HepG2 (cell line): ENCODE measurements at regions not wholly inside any gene's neighbourhood (a gene's known extent, or its start where the extent isn't known, plus 50 kb on each side); places are given as distances from the start of the nearest gene placed in this dataset.

Experiments
- CBX1 ChIP-seq: IDR thresholded peaks from one replicate; pipeline ENCODE4 v1.6.1; 2016; ENCODE audit warnings: antibody characterized with exemption, low read depth
- EEA1 ChIP-seq: sonication (generic); formaldehyde crosslinking; IDR thresholded peaks from 2 replicates; pipeline ENCODE4 v1.5.1; 2020; ENCODE audit warnings: mild to moderate bottlenecking, missing genetic modification reagents, borderline replicate concordance
- FOXA1 ChIP-seq, 2 experiments: fragments of 450-650 bp in 1 of 2; sonication (generic) in 1 of 2; formaldehyde crosslinking in 1 of 2; IDR thresholded peaks; 2 replicates each; pipeline versions ENCODE4 v1.4.0 to v1.6.1; 2016 to 2020; ENCODE audit warnings: missing genetic modification reagents in 1 of 2
- GABPA ChIP-seq, 2 experiments: IDR thresholded peaks; 2 replicates each; pipeline ENCODE4 v1.6.1; 2011 to 2016; ENCODE audit warnings: low read depth in 2 of 2, low read length in 1 of 2, missing biosample characterization in 1 of 2, missing genetic modification characterization in 1 of 2
- IKZF5 ChIP-seq: IDR thresholded peaks from 2 replicates; pipeline ENCODE4 v1.6.1; 2018; ENCODE audit warnings: missing genetic modification reagents, mild to moderate bottlenecking, missing compliant biosample characterization
- PRPF4 ChIP-seq: fragments of 200-400 bp; formaldehyde crosslinking; IDR thresholded peaks from 2 replicates; pipeline ENCODE4 v1.6.1; 2016; ENCODE audit warnings: low read length, low read depth; ENCODE audit not compliant: poor library complexity, severe bottlenecking
- RFXAP ChIP-seq: sonication (generic); formaldehyde crosslinking; IDR thresholded peaks from 2 replicates; pipeline ENCODE4 v1.4.0; 2020; ENCODE audit warnings: missing genetic modification reagents, borderline replicate concordance
- SSRP1 ChIP-seq: IDR thresholded peaks from 2 replicates; pipeline ENCODE4 v1.6.1; 2016; ENCODE audit warnings: control low read depth
- TERF1 ChIP-seq: sonication (generic); formaldehyde crosslinking; IDR thresholded peaks from 2 replicates; pipeline ENCODE4 v1.8.0; 2022; ENCODE audit warnings: mild to moderate bottlenecking, missing genetic modification reagents, moderate library complexity
- THAP8 ChIP-seq: sonication (generic); formaldehyde crosslinking; IDR thresholded peaks from 2 replicates; pipeline ENCODE4 v1.5.1; 2020; ENCODE audit warnings: missing genetic modification reagents, mild to moderate bottlenecking, borderline replicate concordance
- ZNF598 ChIP-seq: sonication (generic); formaldehyde crosslinking; IDR thresholded peaks from 2 replicates; pipeline ENCODE4 v1.5.1; 2020; ENCODE audit warnings: mild to moderate bottlenecking, missing genetic modification reagents, borderline replicate concordance
- ZNF609 ChIP-seq: sonication (generic); formaldehyde crosslinking; IDR thresholded peaks from 2 replicates; pipeline ENCODE4 v1.4.0; 2020; ENCODE audit warnings: mild to moderate bottlenecking, missing genetic modification reagents, borderline replicate concordance
- ZNF782 ChIP-seq: sonication (generic); formaldehyde crosslinking; IDR thresholded peaks from 2 replicates; pipeline ENCODE4 v1.4.0; 2020; ENCODE audit warnings: missing genetic modification reagents, mild to moderate bottlenecking, borderline replicate concordance
- ZSCAN21 ChIP-seq: sonication (generic); formaldehyde crosslinking; IDR thresholded peaks from 2 replicates; pipeline ENCODE4 v1.8.0; 2022; ENCODE audit warnings: mild to moderate bottlenecking, missing genetic modification reagents, moderate library complexity, borderline replicate concordance

- no peak for TF ChIP-seq PRPF4
- no peak for TF ChIP-seq TERF1 (CRISPR knock-in tag)
- TF ChIP-seq ZNF609 = peak; percentile 65
- peak; percentile 25 for TF ChIP-seq CBX1
- no peak for TF ChIP-seq EEA1 (CRISPR knock-in tag)
- TF ChIP-seq ZSCAN21 = no peak
- TF ChIP-seq IKZF5 (CRISPR knock-in tag) = peak; percentile 87; the same call in 1 of the 2 replicates
- TF ChIP-seq RFXAP (CRISPR knock-in tag) = no peak
- TF ChIP-seq FOXA1 (IDR thresholded peaks at IDR 0.05) = no peak
- peak; percentile 65 for TF ChIP-seq FOXA1 (CRISPR knock-in tag; IDR thresholded peaks at IDR 0.05)
- TF ChIP-seq THAP8 (CRISPR knock-in tag) = no peak
- TF ChIP-seq ZNF782 = no peak
- TF ChIP-seq GABPA (IDR thresholded peaks at IDR 0.05; ENCODE audit: low read depth, low read length) = no peak
- TF ChIP-seq GABPA (CRISPR knock-in tag; IDR thresholded peaks at IDR 0.05; ENCODE audit: low read depth) = 0 out of 2 replicates have a peak, but pooled peaks have one; percentile 22
- TF ChIP-seq ZNF598 (CRISPR knock-in tag) = no peak; the same call in 1 of the 2 replicates
- no peak for TF ChIP-seq SSRP1 (CRISPR knock-in tag)
Measured at GRCh38 chr2:8571792-8572499, 109.9 kb upstream of the ID2 start (continued).
